ENCODE measurements at regions not wholly inside any gene's neighbourhood (a gene's known extent, or its start where the extent isn't known, plus 50 kb on each side); places are given as distances from the start of the nearest gene placed in this dataset.

DNA sequence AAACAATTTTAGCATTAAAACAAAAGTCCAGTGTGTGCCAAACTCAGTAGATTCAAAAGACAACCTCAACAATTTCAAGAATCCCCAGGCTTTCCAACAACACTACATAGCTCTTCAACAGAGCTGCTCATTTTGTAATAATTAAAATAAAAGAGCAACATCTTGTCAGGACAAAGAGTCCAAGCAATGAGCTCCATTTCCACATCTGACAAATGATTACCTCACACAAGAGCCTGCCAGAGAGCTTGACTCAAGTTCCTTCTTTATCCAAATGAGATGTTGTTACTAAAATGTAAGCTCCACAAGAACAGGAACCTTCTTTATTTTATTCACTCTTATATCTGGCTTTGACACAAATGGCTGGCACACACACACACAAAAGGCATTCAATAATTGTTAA lies 449.8 kb downstream of the HACE1 start:
- Histone ChIP-seq H3K27ac (ENCODE audit: low read length) (no peak overlapping the region), H3K4me2 (ENCODE audit: low read length) (no peak overlapping the region), H3K27me3 (ENCODE audit: low read depth, low read length) (no peaks in the 10 kb centered on the region), H3K4me3 (ENCODE audit: low read length) (no peak overlapping the region), H3K36me3 (replicated peaks; ENCODE audit: low read depth, low read length) (no peaks in the 10 kb centered on the region), H4K20me1 (ENCODE audit: insufficient read depth, low read length) (no peaks in the 10 kb centered on the region), H2AFZ (ENCODE audit: low read depth, low read length) (no peak overlapping the region), H3K9ac (ENCODE audit: low read length) (no peak overlapping the region), H3K4me1 (ENCODE audit: low read length) (no peaks in the 10 kb centered on the region), H3K9me3 (ENCODE audit: insufficient read depth, low read length) (no peaks in the 10 kb centered on the region), H3K79me2 (ENCODE audit: low read length) (no peaks in the 10 kb centered on the region)
- TF ChIP-seq EZH2phosphoT487 (IDR thresholded peaks at IDR 0.05; ENCODE audit: low read depth), result no peak
- TF ChIP-seq, protein P1, sequence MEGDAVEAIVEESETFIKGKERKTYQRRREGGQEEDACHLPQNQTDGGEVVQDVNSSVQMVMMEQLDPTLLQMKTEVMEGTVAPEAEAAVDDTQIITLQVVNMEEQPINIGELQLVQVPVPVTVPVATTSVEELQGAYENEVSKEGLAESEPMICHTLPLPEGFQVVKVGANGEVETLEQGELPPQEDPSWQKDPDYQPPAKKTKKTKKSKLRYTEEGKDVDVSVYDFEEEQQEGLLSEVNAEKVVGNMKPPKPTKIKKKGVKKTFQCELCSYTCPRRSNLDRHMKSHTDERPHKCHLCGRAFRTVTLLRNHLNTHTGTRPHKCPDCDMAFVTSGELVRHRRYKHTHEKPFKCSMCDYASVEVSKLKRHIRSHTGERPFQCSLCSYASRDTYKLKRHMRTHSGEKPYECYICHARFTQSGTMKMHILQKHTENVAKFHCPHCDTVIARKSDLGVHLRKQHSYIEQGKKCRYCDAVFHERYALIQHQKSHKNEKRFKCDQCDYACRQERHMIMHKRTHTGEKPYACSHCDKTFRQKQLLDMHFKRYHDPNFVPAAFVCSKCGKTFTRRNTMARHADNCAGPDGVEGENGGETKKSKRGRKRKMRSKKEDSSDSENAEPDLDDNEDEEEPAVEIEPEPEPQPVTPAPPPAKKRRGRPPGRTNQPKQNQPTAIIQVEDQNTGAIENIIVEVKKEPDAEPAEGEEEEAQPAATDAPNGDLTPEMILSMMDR (IDR thresholded peaks at IDR 0.05; ENCODE audit: low read depth, low read length), result no peak

DNA sequence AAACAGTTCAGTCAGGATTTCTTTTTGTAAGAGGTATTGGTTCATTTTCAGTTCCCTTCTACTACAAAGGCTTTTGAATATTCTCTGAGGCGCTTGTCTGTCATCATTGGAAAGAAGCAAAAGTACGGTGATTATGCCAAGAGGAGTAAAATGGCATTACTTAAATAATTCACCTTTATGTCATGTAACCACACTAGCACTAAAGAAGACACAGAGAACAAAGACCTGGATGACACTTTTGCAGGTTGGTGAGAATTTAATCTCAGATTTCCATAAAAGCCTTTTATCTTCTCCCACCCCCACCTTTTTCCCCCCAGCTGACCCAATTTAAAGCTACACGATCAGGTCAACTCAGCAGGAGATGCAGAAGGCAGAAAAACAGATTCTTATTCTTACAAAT lies 451.8 kb downstream of the HACE1 start:
- H3K4me2 ChIP-seq (ENCODE audit: low read length), result no peak overlapping the region
- no peak overlapping the region for H2AFZ ChIP-seq (ENCODE audit: low read depth, low read length)
- no peaks in the 10 kb centered on the region for H3K9me3 ChIP-seq (ENCODE audit: insufficient read depth, low read length)
- TF ChIP-seq, protein P1 (IDR thresholded peaks at IDR 0.05; ENCODE audit: low read depth, low read length), result no peak
- no peak for TF ChIP-seq EZH2phosphoT487 (IDR thresholded peaks at IDR 0.05; ENCODE audit: low read depth)
- H3K4me1 ChIP-seq (ENCODE audit: low read length), result peaks cover 10% of the 10 kb centered on the region
- H3K79me2 ChIP-seq (ENCODE audit: low read length), result no peaks in the 10 kb centered on the region
- no peak overlapping the region for H3K4me3 ChIP-seq (ENCODE audit: low read length)
- H3K27me3 ChIP-seq (ENCODE audit: low read depth, low read length), result no peaks in the 10 kb centered on the region
- H3K36me3 ChIP-seq (replicated peaks; ENCODE audit: low read depth, low read length), result no peaks in the 10 kb centered on the region
- no peak overlapping the region for H3K27ac ChIP-seq (ENCODE audit: low read length)
- H3K9ac ChIP-seq (ENCODE audit: low read length), result no peak overlapping the region
- no peaks in the 10 kb centered on the region for H4K20me1 ChIP-seq (ENCODE audit: insufficient read depth, low read length)

DNA sequence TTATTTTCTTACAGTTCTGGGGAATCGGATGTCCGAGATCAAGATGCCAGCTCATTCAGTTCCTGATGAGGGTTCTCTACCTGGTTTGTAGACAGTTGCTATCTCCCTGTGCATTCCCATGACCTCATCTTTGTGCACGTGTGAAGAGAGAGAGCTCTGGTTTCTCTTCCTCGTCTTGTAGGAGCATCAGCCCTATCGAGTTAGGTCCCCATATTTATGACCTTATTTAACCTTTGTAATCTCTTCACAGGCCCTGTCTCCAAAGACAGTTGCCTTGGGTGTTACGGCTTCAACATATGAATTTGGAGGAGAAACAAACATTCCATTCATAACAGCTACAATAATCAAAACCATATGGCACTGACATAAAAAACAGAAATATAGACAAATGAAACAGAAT lies 455.3 kb downstream of the HACE1 start:
- Histone ChIP-seq H3K4me3 (ENCODE audit: low read length) (no peak overlapping the region), H3K9ac (ENCODE audit: low read length) (no peak overlapping the region), H4K20me1 (ENCODE audit: insufficient read depth, low read length) (no peaks in the 10 kb centered on the region), H3K4me1 (ENCODE audit: low read length) (peaks cover 10% of the 10 kb centered on the region), H3K27me3 (ENCODE audit: low read depth, low read length) (no peaks in the 10 kb centered on the region), H3K79me2 (ENCODE audit: low read length) (no peaks in the 10 kb centered on the region), H2AFZ (ENCODE audit: low read depth, low read length) (peak overlapping the region; percentile 32; the same call in 1 of the 2 replicates), H3K4me2 (ENCODE audit: low read length) (peak overlapping the region; percentile 29), H3K9me3 (ENCODE audit: insufficient read depth, low read length) (no peaks in the 10 kb centered on the region), H3K36me3 (replicated peaks; ENCODE audit: low read depth, low read length) (no peaks in the 10 kb centered on the region), H3K27ac (ENCODE audit: low read length) (no peak overlapping the region; the same call in 1 of the 2 replicates)
- TF ChIP-seq, protein P1 (IDR thresholded peaks at IDR 0.05; ENCODE audit: low read depth, low read length), result no peak
- TF ChIP-seq EZH2phosphoT487 (IDR thresholded peaks at IDR 0.05; ENCODE audit: low read depth), result no peak

DNA sequence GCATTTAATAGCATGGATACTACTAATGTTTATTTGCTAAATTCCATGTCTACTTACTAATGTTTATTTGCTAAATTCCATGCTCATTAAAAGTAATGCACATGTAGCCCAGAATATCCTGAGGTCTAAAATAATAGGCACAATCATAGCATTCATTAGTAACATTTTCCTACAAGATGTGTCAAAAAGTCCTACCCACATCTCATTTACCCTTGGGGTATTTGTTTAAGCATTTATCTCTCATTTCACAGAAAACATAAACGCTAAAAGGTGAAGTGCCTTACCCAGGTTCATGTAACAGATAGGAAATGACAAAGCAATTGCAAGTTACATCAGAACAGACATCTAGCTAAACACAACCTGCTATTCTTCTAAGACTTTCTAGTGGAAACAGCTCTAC lies 457.1 kb downstream of the HACE1 start:
- Histone ChIP-seq H3K4me3 (ENCODE audit: low read length) (no peak overlapping the region), H3K27me3 (ENCODE audit: low read depth, low read length) (no peaks in the 10 kb centered on the region), H3K4me1 (ENCODE audit: low read length) (peaks cover 10% of the 10 kb centered on the region), H3K4me2 (ENCODE audit: low read length) (no peak overlapping the region), H4K20me1 (ENCODE audit: insufficient read depth, low read length) (no peaks in the 10 kb centered on the region), H3K27ac (ENCODE audit: low read length) (no peak overlapping the region), H3K79me2 (ENCODE audit: low read length) (no peaks in the 10 kb centered on the region), H3K9me3 (ENCODE audit: insufficient read depth, low read length) (no peaks in the 10 kb centered on the region), H3K36me3 (replicated peaks; ENCODE audit: low read depth, low read length) (no peaks in the 10 kb centered on the region), H3K9ac (ENCODE audit: low read length) (no peak overlapping the region), H2AFZ (ENCODE audit: low read depth, low read length) (no peak overlapping the region)
- no peak for TF ChIP-seq EZH2phosphoT487 (IDR thresholded peaks at IDR 0.05; ENCODE audit: low read depth)
- TF ChIP-seq, protein P1 (IDR thresholded peaks at IDR 0.05; ENCODE audit: low read depth, low read length), result no peak
